HPDE6-E6E7 (cell line): ENCODE measurements at regions not wholly inside any gene's neighbourhood (a gene's known extent, or its start where the extent isn't known, plus 50 kb on each side); places are given as distances from the start of the nearest gene placed in this dataset.

Experiments
- DNase-seq: peaks from one replicate; pipeline ENCODE4 v3.0.0; 2011; ENCODE audit warnings: missing footprints; ENCODE audit errors: extremely low spot score

DNA sequence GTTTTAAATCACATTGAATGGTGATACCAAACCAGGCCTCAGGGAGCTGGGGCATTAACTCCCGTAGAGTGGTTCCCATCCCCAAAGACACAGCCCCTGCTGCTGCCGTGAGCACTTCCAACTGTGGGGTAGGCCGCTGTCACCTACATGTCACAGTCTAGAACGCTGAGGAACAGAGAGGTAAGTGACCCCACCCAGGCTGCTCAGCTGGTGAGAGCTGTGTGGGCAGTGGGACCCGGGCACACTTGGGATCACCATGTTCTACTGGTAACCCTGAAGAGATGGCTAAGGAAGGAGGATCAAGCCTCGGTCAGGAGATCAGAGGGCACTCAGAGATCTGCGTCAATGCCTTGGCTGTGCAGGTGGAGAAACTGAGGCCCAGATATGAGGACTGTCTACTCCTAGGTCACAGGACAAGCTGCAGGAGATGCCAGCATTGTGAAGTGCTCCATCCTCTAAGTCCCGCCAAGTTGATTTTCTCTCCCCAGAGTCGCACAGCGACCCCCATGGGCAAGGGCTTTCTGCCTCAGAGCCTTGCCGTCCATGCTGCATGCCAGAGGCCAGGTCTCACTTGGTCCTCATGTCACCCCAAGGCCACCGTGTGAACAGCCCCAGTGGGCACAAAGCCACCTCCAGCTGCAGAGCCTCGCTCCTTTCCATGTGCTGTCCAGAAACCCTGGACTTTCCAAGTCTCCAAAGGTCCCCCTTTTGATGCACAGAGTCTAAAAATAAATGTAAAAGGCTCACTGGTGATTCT, 144.2 kb upstream of the OTOS start:
- DNase-seq: no peak

DNA sequence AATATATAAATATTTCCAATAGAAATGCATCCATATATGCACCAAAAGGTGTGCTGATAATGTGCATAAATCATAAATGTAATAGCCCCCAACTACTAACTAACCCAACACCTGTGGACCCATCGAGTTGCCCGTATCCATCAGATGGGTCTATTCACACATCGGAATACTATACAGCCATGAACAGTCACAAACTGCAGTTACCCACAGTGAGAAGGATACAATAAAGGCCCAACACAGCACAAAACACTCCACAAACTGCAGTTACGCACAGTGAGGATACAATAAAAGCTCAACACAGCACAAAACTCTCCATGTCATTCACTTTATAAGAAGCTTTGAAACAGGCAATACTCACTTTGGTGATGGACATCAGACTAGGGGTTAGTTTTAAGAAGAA, 145.3 kb upstream of the OTOS start:
- no peak for DNase-seq

DNA sequence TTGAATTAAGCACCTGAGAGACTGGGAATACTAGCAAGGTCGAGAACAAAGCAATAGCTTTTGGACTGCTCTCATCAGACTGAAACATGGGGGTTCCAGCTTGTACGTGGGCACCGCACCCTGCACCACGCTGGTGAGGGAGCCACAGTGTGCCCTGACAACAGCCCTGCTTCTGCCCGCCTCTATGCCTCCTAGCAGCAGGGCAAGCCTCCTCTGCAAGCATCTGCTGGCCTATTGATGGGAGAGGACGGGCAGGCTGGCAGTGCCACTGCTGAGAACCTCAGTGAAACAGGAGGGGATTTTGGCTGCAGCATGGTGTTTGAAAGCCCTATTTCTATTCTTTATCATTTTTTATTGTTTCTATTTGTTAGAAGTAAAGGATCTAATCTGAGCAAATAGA, 146.1 kb upstream of the OTOS start:
- DNase-seq: no peak

DNA sequence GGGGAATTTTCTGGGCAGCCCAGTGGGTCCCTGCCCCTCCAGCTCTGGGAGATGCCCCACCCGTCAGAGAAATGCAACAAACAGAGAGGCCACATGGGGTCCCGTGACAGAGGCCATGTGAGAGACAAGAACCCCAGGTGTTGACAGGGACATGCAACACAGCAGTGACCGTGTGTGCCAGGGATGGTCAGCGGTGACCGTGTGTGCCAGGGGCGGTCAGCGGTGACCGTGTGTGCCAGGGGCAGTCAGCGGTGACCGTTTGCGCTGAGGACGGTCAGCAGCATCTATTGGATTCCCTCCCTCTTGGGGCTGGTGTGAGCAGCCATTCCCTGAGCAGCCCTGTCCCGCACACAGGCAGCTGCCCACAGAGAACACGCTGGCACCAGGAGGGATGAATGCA, 146.6 kb upstream of the OTOS start:
- no peak for DNase-seq

DNA sequence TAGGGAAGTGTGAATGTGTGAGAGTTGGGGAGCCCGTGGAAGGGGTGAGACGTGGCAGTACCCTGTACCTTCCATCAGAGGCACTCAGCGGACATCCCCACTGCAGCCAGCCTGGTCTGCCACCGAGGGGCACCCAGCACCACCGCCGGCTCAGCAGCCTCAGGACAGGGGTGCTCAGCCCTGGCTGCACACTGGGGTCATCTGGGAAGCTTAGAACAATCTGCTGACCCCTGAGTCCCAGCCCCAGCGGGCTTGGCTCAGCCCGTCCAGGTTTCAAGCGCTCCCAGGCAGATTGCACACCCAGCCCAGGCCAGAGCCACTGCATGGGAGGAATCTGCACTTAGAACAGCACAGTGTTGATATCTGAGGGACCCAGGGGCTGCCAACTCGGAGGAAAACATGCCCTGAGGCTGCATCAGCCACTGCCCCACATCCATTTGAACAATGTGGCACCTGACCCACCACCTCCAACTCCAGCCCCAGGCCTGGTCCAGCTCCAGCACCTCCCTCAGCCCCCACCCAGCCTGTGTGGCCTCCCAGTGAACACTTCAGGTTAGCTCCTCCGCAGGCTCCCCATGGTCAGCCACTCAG, 147.1 kb upstream of the OTOS start:
- no peak for DNase-seq

DNA sequence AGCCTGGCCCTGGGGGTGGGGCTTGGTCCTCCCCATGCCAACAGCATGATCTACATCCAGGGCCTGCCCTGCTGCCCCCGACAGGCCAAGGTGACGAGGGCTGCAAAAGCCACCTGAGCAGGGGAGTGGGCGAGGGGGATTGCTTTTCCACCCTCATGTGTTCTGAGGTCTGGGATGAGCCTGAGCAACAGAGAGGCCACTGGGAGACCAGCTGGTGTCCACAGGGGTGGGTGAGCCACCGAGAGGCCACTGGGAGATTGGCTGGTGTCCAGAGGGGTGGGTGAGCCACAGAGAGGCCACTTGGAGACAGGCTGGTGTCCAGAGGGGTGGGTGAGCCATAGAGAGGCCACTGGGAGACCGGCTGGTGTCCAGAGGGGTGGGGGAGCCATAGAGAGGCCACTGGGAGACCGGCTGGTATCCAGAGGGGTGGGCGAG, 147.4 kb upstream of the GPC1 start:
- no peak for DNase-seq

DNA sequence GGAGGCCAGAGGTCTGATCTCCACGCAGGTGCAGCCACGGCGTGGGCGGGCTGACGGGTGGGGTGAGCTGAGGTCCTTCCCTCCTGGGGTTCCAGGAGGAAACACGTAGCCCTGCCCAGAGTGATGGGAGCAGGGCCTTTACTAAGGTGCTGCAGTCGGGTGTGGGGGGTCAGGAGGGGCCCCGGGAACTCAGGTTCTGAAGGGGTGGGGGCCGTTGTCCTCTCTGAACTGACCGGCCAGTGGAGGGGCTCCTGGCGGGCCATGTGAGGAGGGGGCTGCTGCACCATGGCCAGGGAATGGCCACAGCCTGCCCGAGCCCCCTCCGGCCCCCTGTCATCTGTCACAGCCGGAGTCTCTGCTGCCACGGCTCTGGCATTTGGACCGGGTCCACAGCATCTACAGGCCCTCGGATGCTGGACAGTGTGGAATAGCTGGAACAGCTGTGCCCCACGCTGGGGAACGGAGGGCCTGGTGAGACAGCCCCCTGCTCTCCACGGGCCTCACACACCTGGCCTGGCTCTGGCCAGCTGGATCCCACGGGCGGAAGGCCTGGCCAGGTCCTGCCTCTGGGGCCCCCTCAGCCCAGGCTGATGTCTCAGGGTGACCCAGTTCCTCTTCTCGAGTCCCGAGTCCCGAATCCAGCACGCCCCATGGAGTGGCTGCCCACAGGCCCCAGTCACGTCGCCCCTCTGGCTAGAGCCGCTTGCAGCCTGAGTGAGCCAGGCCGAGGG, 145.6 kb upstream of the GPC1 start:
- no peak for DNase-seq

DNA sequence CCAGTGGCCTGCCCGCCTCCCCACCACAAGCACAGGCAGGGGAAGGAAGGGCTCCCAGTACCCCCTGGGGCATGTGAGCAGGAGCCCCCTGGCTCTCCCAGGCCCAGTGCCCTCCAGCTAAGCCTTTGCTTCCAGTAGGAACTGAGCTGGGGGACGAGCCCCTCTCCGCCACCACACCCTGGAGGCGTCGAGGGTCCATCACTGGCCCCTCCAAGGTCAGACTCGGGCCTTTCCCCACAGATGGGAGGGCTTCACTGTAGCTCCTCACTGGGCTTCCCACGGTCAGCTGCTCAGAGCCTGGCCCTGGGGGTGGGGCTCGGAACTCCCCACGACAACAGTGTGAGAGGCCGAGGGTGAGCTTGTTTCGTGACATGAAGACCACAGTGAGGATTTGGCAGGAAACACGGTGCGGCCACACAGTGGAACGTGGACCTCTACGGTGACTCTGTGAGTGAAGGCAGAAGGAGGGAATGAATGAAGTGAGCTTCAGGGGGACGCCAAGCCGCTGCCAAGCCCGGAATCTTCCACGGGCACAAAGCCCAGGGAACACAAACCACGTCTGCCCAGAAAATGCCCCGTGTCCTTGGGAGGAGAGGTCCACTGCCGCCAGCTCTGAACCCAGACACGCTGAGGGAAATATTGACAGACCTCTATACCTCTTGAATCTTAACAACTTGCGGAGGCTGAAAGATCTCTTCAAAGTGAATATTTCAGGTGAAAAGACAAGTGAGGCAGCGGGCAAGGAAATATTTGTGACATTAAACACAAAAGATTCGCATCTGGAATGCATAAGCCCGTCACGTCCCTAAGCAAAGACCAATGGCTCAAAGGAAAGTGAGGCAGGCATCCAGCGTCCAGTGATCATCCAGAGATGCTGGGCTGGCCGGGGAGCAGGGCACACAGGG, 144.8 kb upstream of the GPC1 start:
- no peak for DNase-seq

DNA sequence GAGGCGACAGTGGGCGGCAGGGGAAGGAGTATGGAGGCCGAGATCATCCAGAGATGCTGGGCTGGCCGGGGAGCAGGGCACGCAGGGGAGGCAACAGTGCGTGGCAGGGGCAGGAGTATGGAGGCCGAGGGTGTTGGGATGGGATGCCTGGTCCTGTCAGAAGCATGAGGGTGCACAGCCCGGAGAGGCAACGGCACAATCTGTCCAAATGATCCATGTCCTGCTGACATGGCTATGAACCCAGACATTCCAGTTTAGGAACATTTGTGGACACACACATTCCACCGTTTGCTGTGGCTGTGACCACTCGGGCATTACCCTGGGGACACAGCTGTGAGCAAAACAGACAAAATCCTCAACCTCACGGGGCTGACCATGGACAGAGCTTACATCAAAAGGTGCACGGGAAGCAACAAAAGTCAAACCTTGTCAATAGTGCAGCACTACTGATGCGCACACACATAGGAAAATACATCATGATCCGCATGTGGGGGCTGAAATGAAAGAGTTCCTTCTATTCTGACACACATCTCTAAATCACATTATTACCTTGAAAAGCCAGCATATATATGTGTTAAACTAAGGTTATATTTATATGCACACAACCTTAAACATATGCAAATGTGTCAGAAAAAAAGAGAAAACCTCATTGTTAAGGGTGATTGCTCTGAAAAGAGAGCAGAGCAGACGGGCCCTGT, 144.0 kb upstream of the GPC1 start:
- DNase-seq: no peak

DNA sequence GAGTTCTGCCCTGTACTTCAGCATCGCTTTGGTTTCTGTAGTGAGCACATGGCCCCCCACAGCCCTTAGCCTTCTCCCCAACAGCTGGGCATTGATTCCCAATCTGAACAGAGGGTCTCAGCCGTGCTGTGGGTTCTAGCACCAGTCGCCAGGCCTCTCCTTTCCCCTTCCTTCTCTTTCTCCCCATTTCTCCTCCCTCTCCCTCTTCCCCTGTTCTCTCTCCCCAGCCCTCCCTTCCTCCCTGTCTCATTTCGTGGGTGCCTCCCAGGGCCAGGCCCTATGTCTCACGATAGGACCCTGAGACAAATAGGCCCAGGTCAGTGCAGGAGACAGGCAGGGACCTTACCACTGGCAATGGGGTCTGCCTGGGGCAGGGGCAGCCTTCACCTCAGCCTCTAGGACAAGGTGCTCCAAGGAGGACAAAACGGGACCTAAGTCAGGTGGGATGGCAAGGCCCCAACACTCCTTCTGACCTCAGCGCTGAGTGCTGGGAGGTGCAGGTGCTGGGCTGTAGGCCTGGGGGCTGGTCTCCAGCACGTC, 143.4 kb upstream of the GPC1 start:
- no peak for DNase-seq

DNA sequence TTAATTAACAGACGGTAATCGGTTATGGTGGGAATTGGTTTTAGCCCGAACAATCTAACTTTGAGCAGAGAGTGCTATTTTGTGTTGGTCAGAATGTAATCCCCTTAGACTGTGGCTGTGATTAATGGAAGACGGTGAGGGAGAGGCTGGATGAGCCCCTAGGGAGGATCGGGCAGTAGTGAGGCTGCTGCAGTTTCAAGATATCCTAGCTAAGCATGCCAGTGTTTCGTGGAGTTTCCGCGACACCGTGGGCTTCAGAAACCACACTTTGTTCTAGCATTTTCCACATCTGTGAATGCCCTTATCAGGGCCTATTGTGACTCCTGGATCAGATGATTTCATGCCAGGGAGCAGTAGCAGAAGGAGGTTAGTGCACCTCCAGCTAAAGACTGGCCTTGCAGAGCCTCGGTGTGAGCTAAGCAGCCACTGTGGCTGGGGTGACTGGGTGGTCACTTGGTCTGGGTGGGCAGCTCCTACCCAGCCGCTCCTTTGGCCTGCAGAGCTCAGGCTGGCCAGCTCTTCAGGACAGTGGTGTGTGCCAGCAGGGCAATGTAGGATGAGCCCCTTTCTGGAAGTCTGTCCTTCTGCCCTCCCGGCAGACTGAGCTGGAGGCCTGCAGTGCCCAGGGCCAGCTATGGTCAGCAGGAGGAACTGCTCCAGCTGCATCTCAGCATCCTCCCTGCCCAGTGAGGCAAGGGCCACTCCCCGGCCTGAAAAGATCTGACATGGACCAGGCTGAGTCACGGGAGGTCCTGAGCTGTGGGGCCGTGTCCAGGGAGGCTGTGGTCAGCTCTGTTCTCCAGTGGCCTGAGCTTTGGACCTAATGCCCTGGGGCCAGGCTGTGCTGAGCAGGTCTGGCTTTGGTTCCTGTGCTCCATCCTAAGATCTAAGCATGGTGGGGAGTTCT, 142.6 kb upstream of the GPC1 start:
- DNase-seq: no peak

DNA sequence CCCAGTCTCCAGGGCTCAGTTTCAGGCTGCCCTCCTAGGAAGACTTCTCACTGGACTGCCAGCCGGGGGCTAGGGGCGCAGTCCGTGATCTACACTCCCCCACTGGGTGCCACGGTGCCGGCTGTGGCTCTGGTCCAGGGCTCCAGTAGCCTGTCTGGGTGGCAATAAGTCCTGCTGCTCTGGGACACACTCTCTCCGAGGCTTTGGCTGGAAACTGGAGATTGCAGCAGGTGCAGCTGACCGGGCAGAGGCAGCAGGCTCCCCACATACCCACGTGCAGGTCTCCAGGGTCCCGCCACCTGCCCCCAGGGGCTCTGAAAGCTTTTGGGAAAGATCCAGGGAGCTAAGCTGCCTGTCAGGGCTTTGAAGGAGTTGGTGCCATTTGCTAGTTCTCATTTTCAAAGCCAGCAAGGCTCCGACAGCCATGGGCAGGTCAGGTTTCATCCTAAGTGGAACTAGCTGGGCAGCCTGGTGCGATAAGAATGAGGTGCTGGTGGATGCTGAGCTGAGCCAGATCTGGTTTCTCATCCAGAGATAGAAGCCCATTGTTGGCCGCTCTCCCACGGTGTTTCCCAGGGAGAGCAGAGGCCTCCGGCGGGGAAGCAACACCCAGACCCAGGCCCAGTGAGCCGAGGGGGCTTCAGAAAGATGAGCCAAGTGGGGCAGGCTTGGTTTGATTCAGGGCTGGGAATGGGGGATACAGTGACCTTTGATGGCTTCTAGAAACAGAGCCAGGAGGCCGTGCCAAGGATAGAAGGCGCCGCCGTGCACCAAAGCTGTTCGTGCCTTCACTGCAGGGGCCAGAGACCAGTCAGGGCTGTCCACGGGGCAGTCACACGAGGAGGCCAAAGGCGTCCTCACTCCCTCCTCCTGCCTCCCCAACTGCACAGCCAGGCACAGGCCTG, 141.7 kb upstream of the GPC1 start:
- DNase-seq: no peak

DNA sequence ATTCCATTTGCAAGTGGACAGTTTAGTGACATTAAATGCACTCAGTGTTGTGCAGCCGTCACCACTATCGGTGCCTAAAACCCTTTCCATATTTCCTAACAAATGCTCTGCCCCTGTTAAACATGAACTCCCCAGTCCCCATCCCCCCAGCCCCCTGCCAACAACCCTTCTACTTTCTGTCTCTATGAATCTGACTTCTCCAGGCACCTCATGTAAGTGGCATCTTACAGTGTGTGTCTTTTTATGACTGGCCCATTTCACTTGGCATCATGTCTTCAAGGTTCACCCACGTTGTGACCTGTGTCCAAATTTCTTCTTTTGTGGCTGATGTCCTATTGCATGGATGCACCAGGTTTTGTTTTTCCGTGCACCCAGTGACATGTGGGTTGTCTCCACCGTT, 140.9 kb upstream of the GPC1 start:
- no peak for DNase-seq

DNA sequence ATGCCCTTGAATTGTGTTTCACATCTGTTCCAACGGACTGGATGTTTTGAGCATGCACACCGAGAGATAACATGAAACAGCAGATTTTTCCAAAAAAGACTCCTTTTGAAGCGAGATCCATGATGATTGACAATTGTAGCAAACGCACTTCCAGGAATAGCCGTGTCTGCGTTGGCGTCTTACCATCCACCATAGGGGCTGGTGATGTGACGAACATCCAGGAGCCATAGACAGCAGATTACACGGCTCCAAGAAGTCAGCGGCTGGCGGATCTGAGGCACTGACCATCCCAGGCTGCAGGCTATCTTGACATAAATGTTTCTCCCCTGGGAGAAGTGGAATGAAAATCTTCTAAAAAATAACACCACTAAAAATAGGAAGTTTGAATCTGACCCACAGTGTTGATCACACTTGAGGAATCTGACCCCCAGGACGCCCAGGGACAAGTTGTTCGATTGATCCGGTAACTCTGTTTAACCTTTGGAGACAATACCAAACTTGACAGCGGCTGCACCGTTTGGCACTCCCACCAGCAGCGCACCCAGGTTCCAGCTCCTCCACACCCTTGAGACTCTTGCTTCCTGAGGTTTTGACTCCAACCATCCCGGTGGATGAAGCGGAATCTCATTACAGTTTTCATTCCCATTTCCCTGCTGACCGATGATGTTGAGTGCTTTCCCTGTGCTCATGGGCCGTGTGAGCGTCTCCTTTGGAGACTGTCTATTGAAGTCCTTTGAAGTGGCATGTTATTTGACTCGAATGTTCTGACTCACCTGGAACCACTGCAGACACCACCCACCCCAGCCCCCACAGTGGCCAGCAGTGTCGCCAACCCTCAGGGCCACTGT, 140.0 kb upstream of the GPC1 start:
- DNase-seq: no peak

DNA sequence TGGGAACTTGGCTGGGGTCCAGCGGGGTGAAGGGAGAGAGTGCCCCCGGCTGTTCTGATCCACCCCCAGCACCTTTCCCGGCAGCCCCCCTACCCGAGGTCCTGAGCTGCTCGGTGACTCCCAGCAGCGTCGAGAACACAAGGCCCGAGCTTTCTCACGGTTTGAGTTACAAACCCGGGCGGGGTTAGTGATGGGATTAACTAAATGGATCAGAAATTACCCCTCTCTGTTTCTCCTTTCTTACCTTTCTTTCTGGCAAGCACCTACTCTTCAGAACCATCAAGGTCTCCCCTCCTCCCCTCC, 139.4 kb upstream of the GPC1 start:
- DNase-seq: no peak

DNA sequence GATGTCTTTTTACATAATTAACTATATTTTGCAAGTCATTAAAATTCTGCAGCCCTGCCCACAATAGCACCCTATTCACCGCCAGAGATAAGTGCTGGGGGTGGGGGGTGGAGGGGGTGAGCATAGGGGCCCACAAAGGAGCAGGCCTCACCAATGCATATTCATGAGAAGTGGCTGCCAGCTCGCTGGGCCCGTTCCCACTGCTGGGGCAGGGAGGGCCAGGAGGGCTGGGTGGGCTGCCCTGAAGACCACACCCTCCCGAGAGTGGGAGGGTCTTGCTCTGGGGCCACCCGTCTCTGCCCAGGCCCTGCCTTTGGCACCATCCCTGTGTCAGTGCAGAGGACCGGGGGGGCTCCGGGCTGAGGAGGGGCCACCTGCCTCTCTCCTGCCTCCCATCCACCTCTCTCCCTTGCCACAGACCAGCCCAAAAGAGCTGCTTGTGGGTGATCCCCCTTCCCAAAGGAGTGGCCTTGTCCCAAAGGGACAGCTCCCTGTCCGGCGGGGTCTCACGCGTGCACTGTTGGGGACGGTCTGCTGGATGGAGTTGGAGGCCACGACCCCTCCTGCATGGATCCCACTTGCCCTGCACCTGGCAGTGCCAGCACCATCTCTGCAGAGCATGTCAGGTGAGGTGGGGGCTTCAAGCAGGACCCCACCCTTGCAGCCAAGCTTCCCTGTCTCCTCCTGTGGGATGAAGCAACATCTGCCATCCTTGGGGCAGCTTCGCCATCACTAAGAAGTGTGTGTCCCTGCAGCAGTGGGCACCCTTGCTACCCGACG, 138.8 kb upstream of the GPC1 start:
- no peak for DNase-seq
